CD4-positive, CD25-positive, alpha-beta regulatory T cell (primary cell): ENCODE measurements at regions not wholly inside any gene's neighbourhood (a gene's known extent, or its start where the extent isn't known, plus 50 kb on each side); places are given as distances from the start of the nearest gene placed in this dataset.

Source experiments
- ATAC-seq, 2 donors: fragments of 150-1000 bp; cut with Tn5 transposase; one replicate each; pipeline ENCODE4 v1.10.0; 2021; ENCODE audit warnings: low read depth in 2 of 2, moderate number of reproducible peaks in 2 of 2, moderate library complexity in 1 of 2
- DNase-seq, 3 donors: peaks; one replicate each; pipeline versions ENCODE4 v3.0.0 to v3.0.0-alpha.2; 2012 to 2022; ENCODE audit warnings: mixed read lengths in 1 of 3
- H3K27ac ChIP-seq: one replicate; pipeline ENCODE4 v1.7.0; 2013; ENCODE audit warnings: mild to moderate bottlenecking, low read length; ENCODE audit not compliant: insufficient read depth, poor library complexity, severe bottlenecking
- H3K27me3 ChIP-seq: one replicate; pipeline ENCODE4 v1.7.0; 2013; ENCODE audit warnings: low read length; ENCODE audit not compliant: control insufficient read depth, insufficient read depth
- H3K36me3 ChIP-seq: one replicate; pipeline ENCODE4 v1.7.0; 2013; ENCODE audit warnings: mild to moderate bottlenecking, low read length, moderate library complexity; ENCODE audit not compliant: control insufficient read depth, insufficient read depth
- H3K4me1 ChIP-seq: 2 replicates; pipeline ENCODE4 v1.7.0; 2013; ENCODE audit warnings: mild to moderate bottlenecking, low read length; ENCODE audit not compliant: insufficient read depth, control insufficient read depth, poor library complexity, severe bottlenecking
- H3K4me3 ChIP-seq: one replicate; pipeline ENCODE4 v1.7.0; 2013; ENCODE audit warnings: low read depth, mild to moderate bottlenecking, low read length, moderate library complexity
- H3K9me3 ChIP-seq, 2 experiments: 1 replicate in 1 of 2; 2 replicates in 1 of 2; pipeline ENCODE4 v1.7.0; 2013; ENCODE audit warnings: low read length in 2 of 2, mild to moderate bottlenecking in 1 of 2, moderate library complexity in 1 of 2; ENCODE audit not compliant: control insufficient read depth in 2 of 2
- H3K27ac Mint-ChIP-seq, 3 donors: one replicate each; pipeline ENCODE4 v1.8.0; 2020 to 2022; ENCODE audit warnings: mild to moderate bottlenecking in 3 of 3, mixed read lengths in 3 of 3, moderate library complexity in 2 of 3
- H3K27me3 Mint-ChIP-seq: one replicate; pipeline ENCODE4 v1.8.0; 2022; ENCODE audit warnings: mild to moderate bottlenecking, mixed read lengths
- H3K36me3 Mint-ChIP-seq: one replicate; pipeline ENCODE4 v1.8.0; 2020; ENCODE audit warnings: mixed read lengths
- H3K4me1 Mint-ChIP-seq, 4 donors: one replicate each; pipeline ENCODE4 v1.8.0; 2020 to 2022; ENCODE audit warnings: mixed read lengths in 4 of 4, mild to moderate bottlenecking in 1 of 4
- H3K4me3 Mint-ChIP-seq, 4 donors: one replicate each; pipeline ENCODE4 v1.8.0; 2020 to 2022; ENCODE audit warnings: mild to moderate bottlenecking in 4 of 4, mixed read lengths in 4 of 4, moderate library complexity in 3 of 4
- H3K9me3 Mint-ChIP-seq, 7 donors: one replicate each; pipeline ENCODE4 v1.8.0; 2020 to 2022; ENCODE audit warnings: mixed read lengths in 7 of 7, mild to moderate bottlenecking in 3 of 7, moderate library complexity in 2 of 7

- Mint-ChIP-seq H3K4me1 (no peaks in the 10 kb centered on the region), H3K36me3 (no peaks in the 10 kb centered on the region), H3K27ac (no peak overlapping the region), H3K27me3 (no peaks in the 10 kb centered on the region), H3K4me3 (no peak overlapping the region), H3K9me3 (peaks cover 0 to 6% (median 0%) of the 10 kb centered on the region in 7 donors)
- ATAC-seq = no peak
- H3K4me3 ChIP-seq = no peak overlapping the region
- no peak overlapping the region for H3K27ac ChIP-seq
- H3K4me1 ChIP-seq = no peaks in the 10 kb centered on the region
- no peaks in the 10 kb centered on the region for H3K27me3 ChIP-seq
- DNase-seq = no peak
- H3K36me3 ChIP-seq = no peaks in the 10 kb centered on the region
- no peaks in the 10 kb centered on the region for H3K9me3 ChIP-seq
Measured at GRCh38 chr3:81859524-81859923, 98.1 kb upstream of the GBE1 start.

GRCh38 chr3:81853431-81853830 lies 92.0 kb upstream of the GBE1 start:
- Mint-ChIP-seq H3K36me3 (no peaks in the 10 kb centered on the region), H3K27me3 (peaks cover 4% of the 10 kb centered on the region), H3K9me3 (peaks cover 0 to 4% (median 0%) of the 10 kb centered on the region in 7 donors), H3K27ac (no peak overlapping the region), H3K4me1 (no peaks in the 10 kb centered on the region), H3K4me3 (no peak overlapping the region)
- no peak overlapping the region for H3K27ac ChIP-seq
- no peaks in the 10 kb centered on the region for H3K9me3 ChIP-seq
- H3K36me3 ChIP-seq = no peaks in the 10 kb centered on the region
- ATAC-seq = no peak
- no peaks in the 10 kb centered on the region for H3K27me3 ChIP-seq
- no peak for DNase-seq
- H3K4me1 ChIP-seq = no peaks in the 10 kb centered on the region
- H3K4me3 ChIP-seq = no peak overlapping the region

- Histone ChIP-seq H3K36me3 (no peaks in the 10 kb centered on the region), H3K4me1 (no peaks in the 10 kb centered on the region), H3K27me3 (no peaks in the 10 kb centered on the region), H3K9me3 (no peaks in the 10 kb centered on the region), H3K27ac (no peak overlapping the region), H3K4me3 (no peak overlapping the region)
- ATAC-seq (no peak), DNase-seq (no peak)
- Mint-ChIP-seq H3K27me3 (peaks cover 4% of the 10 kb centered on the region), H3K9me3 (peaks cover 0 to 6% (median 0%) of the 10 kb centered on the region in 7 donors), H3K4me3 (no peak overlapping the region), H3K4me1 (no peaks in the 10 kb centered on the region), H3K36me3 (no peaks in the 10 kb centered on the region), H3K27ac (no peak overlapping the region)
Measured at GRCh38 chr3:81851176-81851575, 89.7 kb upstream of the GBE1 start.

DNA sequence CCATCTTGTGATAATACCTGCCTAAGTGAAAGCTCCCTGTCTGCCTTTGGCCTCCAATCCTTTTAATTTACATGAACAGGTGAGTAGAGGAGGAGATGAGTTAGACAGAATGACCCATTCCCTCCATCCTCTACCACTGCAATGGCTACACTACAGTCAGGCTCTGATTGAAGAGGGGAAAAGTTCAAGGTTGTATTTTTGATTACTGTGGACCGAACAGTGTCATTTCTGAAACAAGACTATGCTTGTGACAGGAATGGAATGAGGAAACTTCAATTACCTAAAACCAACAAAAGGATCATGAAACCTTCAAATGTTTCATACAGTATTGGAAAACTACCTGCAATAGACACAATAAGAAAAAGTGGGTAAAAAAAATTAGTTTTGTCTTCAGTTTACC lies 85.5 kb upstream of the GBE1 start:
- Mint-ChIP-seq H3K36me3 (no peaks in the 10 kb centered on the region), H3K4me1 (no peaks in the 10 kb centered on the region), H3K9me3 (peaks cover 0 to 4% (median 0%) of the 10 kb centered on the region in 7 donors), H3K4me3 (no peak overlapping the region), H3K27me3 (peaks cover 4% of the 10 kb centered on the region), H3K27ac (no peak overlapping the region)
- no peak for ATAC-seq
- no peaks in the 10 kb centered on the region for H3K36me3 ChIP-seq
- no peaks in the 10 kb centered on the region for H3K4me1 ChIP-seq
- no peaks in the 10 kb centered on the region for H3K27me3 ChIP-seq
- no peak overlapping the region for H3K4me3 ChIP-seq
- no peak for DNase-seq
- H3K9me3 ChIP-seq = no peaks in the 10 kb centered on the region
- H3K27ac ChIP-seq = no peak overlapping the region

DNA sequence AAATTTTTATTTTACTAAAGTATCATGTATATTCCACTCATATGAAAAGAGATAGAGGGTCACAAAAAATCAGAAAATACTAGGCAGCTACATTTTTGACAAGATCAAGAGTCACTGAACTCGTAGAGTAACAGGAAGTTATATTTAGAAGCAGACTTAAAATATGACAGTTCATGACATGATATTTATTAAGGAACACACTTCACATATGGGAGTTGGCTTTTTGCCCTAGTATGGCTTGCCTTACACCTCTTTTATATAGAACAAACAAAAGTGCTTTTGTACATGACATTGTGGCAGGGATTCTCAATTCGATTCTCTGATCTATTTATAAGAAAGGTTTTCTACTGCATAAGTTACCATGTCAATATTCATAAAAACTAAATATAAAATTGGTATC lies 80.1 kb upstream of the GBE1 start:
- Mint-ChIP-seq H3K27me3 (no peaks in the 10 kb centered on the region), H3K27ac (no peak overlapping the region), H3K9me3 (peaks cover 0 to 3% (median 0%) of the 10 kb centered on the region in 7 donors), H3K4me3 (no peak overlapping the region), H3K4me1 (no peaks in the 10 kb centered on the region), H3K36me3 (no peaks in the 10 kb centered on the region)
- DNase-seq (no peak), ATAC-seq (no peak)
- Histone ChIP-seq H3K27me3 (no peaks in the 10 kb centered on the region), H3K4me3 (no peak overlapping the region), H3K27ac (no peak overlapping the region), H3K36me3 (no peaks in the 10 kb centered on the region), H3K9me3 (no peaks in the 10 kb centered on the region), H3K4me1 (no peaks in the 10 kb centered on the region)

DNA sequence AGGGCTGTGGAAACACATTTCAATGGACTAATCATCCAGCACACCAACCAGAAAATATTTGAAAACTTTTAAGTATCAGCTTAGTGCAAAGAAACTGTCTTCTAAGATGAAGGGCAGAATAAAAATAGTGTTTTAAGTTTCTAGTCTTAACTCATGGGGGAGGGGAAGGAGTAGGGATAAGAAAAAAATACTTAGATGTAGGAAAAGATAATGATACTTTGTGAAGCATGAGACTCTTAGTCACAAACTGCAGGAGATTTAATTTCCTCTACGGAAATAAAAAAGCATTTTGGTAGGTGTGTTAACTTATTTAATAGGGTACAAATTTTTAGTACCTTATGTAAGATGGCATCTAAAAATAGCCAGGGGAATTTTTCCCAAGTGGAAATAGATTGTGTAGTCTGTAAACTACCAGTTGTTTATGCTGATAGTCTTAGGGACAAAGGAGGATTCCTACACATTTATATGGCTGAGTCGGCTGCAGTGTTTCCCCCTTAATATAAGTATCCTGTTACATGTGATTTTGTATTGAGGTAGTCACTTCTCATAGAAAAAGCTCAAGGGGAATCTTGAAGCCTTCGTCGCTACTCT lies 78.2 kb upstream of the GBE1 start:
- Mint-ChIP-seq H3K4me1 (no peaks in the 10 kb centered on the region), H3K4me3 (no peak overlapping the region)
- ATAC-seq = no peak

DNA sequence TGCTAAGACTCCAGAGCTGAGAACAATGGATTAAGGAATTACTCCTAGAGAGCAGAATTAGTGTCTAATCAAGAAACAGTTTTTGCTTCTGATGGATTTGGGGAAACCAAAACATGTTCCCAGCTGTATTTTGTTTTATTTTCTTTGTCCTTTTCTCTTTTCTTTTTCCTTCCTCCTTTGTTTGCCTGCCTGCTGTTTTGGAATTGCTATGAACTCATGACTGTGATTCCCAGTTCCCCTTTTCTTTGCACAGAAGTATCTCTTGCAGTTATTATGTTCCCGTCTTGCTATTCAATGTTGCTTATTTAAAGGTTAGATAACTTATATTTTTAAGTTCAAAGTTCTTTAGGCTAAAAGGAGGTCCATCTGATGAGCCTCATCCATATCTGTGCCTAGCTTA lies 77.0 kb upstream of the GBE1 start:
- Mint-ChIP-seq H3K4me3 (no peak overlapping the region), H3K27me3 (peaks cover 9% of the 10 kb centered on the region), H3K36me3 (no peaks in the 10 kb centered on the region), H3K4me1 (no peaks in the 10 kb centered on the region), H3K9me3 (peaks cover 0 to 3% (median 0%) of the 10 kb centered on the region in 7 donors), H3K27ac (no peak overlapping the region)
- Histone ChIP-seq H3K27me3 (no peaks in the 10 kb centered on the region), H3K4me3 (no peak overlapping the region), H3K4me1 (no peaks in the 10 kb centered on the region), H3K27ac (no peak overlapping the region), H3K36me3 (no peaks in the 10 kb centered on the region), H3K9me3 (no peaks in the 10 kb centered on the region)
- DNase-seq = no peak
- ATAC-seq = no peak

More for the DNA sequence above, 78.2 kb upstream of the GBE1 start:
- no peak overlapping the region for H3K4me3 ChIP-seq
- no peaks in the 10 kb centered on the region for H3K36me3 ChIP-seq
- no peak for DNase-seq
- H3K27me3 Mint-ChIP-seq = peaks cover 9% of the 10 kb centered on the region
- H3K9me3 Mint-ChIP-seq = peaks cover 0 to 2% (median 0%) of the 10 kb centered on the region in 7 donors
- no peaks in the 10 kb centered on the region for H3K4me1 ChIP-seq
- H3K27ac Mint-ChIP-seq = no peak overlapping the region
- H3K9me3 ChIP-seq = no peaks in the 10 kb centered on the region
- no peak overlapping the region for H3K27ac ChIP-seq
- no peaks in the 10 kb centered on the region for H3K27me3 ChIP-seq
- no peaks in the 10 kb centered on the region for H3K36me3 Mint-ChIP-seq

DNA sequence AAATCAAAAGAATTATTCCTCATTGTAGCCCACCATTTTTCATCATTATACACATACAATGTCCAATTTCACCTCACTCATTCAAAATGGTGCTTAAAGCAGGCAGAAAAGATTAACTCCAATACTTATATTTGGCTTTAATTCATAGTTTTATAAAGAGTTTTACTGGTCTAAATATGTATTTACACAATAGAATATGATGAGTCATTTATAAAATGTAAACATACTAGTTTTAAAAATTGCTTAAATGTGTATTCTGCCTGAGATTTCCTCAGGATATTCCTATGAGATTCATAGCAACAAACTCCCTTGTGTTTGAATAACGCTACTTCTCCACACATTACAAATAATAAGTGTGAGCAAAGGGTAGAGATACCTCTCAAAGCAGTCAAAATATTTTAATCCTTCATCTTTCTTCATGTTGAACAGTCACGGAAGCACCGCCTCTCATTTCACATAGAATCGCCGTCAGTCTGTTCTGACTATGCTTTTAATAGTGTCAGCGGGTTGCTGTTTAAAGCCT lies 75.7 kb upstream of the GBE1 start:
- no peaks in the 10 kb centered on the region for H3K4me1 Mint-ChIP-seq
- no peaks in the 10 kb centered on the region for H3K36me3 Mint-ChIP-seq
- peaks cover 9% of the 10 kb centered on the region for H3K27me3 Mint-ChIP-seq
- H3K4me3 Mint-ChIP-seq = no peak overlapping the region
- no peak overlapping the region for H3K27ac ChIP-seq
- peaks cover 0 to 6% (median 0%) of the 10 kb centered on the region in 7 donors for H3K9me3 Mint-ChIP-seq
- H3K36me3 ChIP-seq = no peaks in the 10 kb centered on the region
- DNase-seq (no peak), ATAC-seq (no peak)
- H3K4me1 ChIP-seq = no peaks in the 10 kb centered on the region
- H3K9me3 ChIP-seq = no peaks in the 10 kb centered on the region
- H3K4me3 ChIP-seq = no peak overlapping the region
- H3K27ac Mint-ChIP-seq = no peak overlapping the region
- H3K27me3 ChIP-seq = no peaks in the 10 kb centered on the region
